ENCODE measurements at regions not wholly inside any gene's neighbourhood (a gene's known extent, or its start where the extent isn't known, plus 50 kb on each side); places are given as distances from the start of the nearest gene placed in this dataset.

- no peak for DNase-seq
Observed at GRCh38 chr14:53601409-53601808, 355.2 kb downstream of the BMP4 start.

DNA sequence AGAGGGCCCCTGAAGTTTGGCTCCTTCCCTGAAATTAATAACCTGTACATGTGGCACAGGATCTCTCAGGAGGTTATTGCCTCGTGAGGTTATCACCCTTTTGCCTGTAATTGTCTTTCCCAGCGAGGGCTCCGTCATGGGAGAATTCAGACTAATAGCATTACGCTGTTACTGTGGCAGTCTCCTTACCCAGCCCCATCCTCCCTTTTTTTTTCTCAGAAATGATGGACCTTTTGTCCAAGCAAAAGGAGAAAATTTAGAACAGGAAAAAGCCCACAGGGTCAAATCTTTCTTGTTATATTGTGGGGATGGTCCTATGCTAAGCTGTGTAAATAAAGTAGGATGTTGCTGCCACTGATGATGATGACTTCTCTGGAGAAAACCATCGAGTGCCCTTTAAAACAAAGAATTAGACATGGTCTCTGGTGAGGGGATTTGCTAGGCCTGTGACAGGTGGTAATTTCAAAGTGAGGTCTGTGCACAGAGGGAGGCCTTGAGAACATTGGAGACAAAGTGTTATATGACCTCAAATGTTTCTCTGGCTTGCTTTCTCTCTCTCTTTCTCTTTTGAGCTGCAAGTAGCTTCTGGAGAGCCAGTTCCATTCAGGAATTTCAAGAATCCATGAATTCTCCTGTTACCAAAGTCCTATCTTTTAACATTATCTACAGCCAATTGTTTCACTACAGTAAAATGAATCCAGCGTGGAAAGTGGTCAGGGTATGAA, 357.2 kb downstream of the BMP4 start:
- peak; percentile 29 for DNase-seq

- no peak for DNase-seq
Observed at GRCh38 chr14:53596853-53597525, 359.6 kb downstream of the BMP4 start.

- no peak for DNase-seq
Observed at GRCh38 chr14:53591816-53592215, 364.8 kb downstream of the BMP4 start.

- no peak for DNase-seq
Observed at GRCh38 chr14:53581504-53581903, 375.1 kb downstream of the BMP4 start.

GRCh38 chr14:53571641-53572328, 384.8 kb downstream of the BMP4 start:
- DNase-seq = peak; percentile 84

DNA sequence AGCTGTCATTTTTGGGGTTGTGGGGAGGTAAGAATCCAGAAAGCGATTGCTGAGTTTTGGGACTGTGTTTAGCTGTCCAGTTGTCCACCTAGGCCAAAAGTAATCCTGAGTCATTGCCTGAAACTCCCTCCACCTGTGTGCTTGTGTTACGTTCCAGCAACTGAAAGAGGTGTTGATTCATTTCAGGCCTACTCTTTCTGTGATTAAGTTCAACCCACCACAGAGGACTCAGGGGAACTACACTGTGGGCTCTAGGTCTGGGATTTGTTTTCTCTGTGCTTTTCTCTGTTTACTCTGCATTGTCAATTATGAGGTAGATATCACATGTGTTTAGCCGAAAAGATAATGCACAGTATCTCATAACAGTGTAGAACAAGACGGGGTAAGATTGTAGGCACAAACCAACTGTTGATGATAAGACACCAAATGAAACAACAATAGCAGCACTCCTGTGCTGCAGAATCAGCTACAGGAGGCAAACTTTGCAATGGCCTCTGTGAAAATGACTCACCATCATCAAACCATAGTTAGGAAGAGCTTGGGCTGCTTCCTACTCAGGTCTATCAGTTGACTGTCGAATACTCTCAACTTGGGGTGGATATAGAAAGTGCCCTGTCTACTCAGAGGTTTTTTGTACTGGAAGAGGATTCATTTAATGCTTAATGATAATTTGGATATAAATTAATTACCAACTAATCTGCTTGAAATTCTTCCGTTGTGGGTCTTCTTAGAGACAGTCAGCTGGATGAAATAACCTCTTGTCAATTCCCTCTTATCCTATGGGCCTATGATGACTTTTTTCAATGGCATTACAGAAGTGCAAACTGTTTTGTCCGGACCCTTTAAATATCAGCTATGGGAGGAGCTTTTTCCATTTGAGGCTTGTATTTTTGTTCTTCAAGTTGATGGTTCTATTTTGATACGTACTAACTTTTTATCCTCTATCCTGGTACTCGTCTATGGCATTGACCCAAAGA, 385.9 kb downstream of the BMP4 start:
- no peak for DNase-seq

- peak; percentile 23 for DNase-seq
Observed at GRCh38 chr14:53569446-53569845, 387.2 kb downstream of the BMP4 start.

GRCh38 chr14:53567236-53567780, 389.3 kb downstream of the BMP4 start:
- DNase-seq = no peak

GRCh38 chr14:53564870-53565269, 391.8 kb downstream of the BMP4 start:
- DNase-seq = no peak

GRCh38 chr14:53563628-53564027, 393.0 kb downstream of the BMP4 start:
- no peak for DNase-seq

- no peak for DNase-seq
Observed at GRCh38 chr14:53553221-53553620, 400.1 kb upstream of the DDHD1 start.

DNA sequence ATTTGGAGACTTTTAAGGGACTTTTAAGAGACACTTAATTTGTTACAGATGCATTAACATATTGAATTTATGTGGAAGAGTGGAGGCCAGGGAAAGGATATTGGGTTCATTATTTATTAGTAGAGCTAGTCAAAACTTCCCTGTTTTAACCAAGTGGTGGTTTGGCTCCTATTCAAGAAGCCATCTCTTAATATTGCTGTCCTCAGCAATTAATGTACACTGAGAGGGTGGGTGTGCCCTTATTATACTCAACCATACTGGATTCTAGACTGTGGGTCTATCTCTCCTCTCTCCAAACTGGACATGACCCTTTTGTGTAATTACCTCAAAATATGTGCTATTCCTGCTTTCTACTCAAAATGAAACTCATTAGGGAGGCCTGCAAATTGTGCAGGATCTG, 398.7 kb upstream of the DDHD1 start:
- no peak for DNase-seq

GRCh38 chr14:53550776-53551175, 397.7 kb upstream of the DDHD1 start:
- DNase-seq = no peak

DNA sequence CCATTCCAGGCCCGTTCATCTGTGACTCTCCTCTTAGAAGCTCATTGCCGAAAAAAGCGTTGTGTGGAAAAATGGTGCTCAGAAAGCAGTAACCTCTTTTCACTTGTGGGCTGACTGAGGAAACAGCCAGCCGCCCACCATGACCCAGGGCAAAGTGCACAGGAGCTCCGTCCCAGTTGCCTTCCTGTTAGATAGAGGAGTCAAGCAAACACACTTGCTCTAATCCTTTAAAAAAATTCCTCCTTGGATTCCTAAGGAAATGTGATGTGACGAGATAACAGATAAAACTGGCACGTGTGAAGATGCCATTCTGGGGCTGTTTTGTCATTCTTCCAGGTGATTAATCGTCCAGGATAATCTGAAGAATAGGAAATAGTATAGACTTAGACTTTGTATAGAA, 396.8 kb upstream of the DDHD1 start:
- DNase-seq = no peak

GRCh38 chr14:53547593-53547992, 394.5 kb upstream of the DDHD1 start:
- no peak for DNase-seq

- no peak for DNase-seq
Observed at GRCh38 chr14:53545217-53545616, 392.1 kb upstream of the DDHD1 start.

DNA sequence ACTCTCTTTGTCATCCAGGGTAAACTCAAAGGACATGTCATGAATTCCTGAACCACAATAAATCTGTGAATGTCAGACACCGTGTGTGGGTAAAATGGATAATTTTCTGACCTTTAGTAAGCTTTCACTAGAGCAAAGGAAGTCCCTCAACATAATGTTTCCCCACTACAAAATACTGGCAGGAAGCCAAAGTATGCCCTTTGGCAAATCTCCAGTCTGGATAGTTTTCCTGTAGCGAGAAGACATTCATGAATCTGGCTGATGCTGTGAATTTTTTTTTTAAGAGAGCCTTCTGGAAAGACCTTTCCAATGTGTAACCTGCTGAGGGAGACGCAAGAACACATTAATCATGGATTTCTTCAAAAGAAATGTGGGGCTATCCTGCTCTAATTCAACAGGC, 389.6 kb upstream of the DDHD1 start:
- peak; percentile 79 for DNase-seq

DNA sequence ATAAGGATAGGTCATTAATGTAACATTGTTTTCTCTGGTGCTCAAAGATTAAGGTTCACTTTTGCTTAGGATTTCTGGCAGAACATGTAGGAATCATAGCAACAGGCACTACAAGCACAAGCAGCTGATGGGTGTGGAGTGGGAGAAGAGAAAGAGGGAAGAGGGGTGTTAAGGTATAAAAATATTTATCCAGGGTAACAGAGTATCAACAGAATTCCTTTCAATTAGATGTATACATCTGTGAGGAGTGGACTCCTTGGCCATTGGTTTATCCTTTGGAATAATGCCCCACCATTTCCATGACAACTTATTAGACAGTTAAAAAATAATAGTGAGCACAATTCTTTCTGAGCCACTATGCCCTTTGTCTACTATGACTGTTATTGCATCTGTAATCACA, 388.3 kb upstream of the DDHD1 start:
- no peak for DNase-seq

- DNase-seq = peak; percentile 96
Observed at GRCh38 chr14:53539489-53540126, 386.5 kb upstream of the DDHD1 start.

- DNase-seq = no peak
Observed at GRCh38 chr14:53538316-53538881, 385.3 kb upstream of the DDHD1 start.

Measured in eye (tissue), 1 donor.